Neural progenitor cell (in vitro differentiated cells): ENCODE measurements at regions not wholly inside any gene's neighbourhood (a gene's known extent, or its start where the extent isn't known, plus 50 kb on each side); places are given as distances from the start of the nearest gene placed in this dataset.

Experiments used
- DNase-seq: peaks from one replicate; pipeline ENCODE4 v3.0.0-alpha.2; 2016; ENCODE audit warnings: low spot score
- H2AFZ ChIP-seq: fragments of 200-600 bp; sonication (generic); replicated peaks from 2 replicates; pipeline ENCODE4 v1.6.1; 2016; ENCODE audit warnings: antibody characterized with exemption
- H3F3A ChIP-seq: fragments of 200-600 bp; sonication (generic); 2 replicates; pipeline ENCODE4 v1.6.1; 2016; ENCODE audit warnings: antibody characterized with exemption, low read depth
- H3K27ac ChIP-seq: fragments of 200-600 bp; sonication (generic); 2 replicates; pipeline ENCODE4 v1.5.1; 2016; ENCODE audit warnings: mild to moderate bottlenecking
- H3K27me3 ChIP-seq: fragments of 200-600 bp; sonication (generic); 2 replicates; pipeline ENCODE4 v1.6.1; 2016; ENCODE audit warnings: mild to moderate bottlenecking, moderate library complexity
- H3K36me3 ChIP-seq: fragments of 200-600 bp; sonication (generic); 2 replicates; pipeline ENCODE4 v1.5.1; 2016
- H3K4me1 ChIP-seq: fragments of 200-600 bp; sonication (generic); 2 replicates; pipeline ENCODE4 v1.6.1; 2016; ENCODE audit warnings: mixed run types
- H3K4me2 ChIP-seq: fragments of 200-600 bp; sonication (generic); 2 replicates; pipeline ENCODE4 v1.6.1; 2016
- H3K4me3 ChIP-seq: fragments of 200-600 bp; sonication (generic); 2 replicates; pipeline ENCODE4 v1.5.1; 2016
- H3K79me2 ChIP-seq: fragments of 200-600 bp; sonication (generic); 2 replicates; pipeline ENCODE4 v1.6.1; 2016; ENCODE audit warnings: low read depth
- H3K9ac ChIP-seq: fragments of 200-600 bp; sonication (generic); 2 replicates; pipeline ENCODE4 v1.6.1; 2016
- H3K9me3 ChIP-seq: fragments of 200-600 bp; sonication (generic); 2 replicates; pipeline ENCODE4 v1.5.1; 2016; ENCODE audit warnings: low read depth
- H4K20me1 ChIP-seq: fragments of 200-600 bp; sonication (generic); 2 replicates; pipeline ENCODE4 v1.6.1; 2016; ENCODE audit warnings: low read depth
- H3K27ac Mint-ChIP-seq: 3 replicates; pipeline ENCODE4 v1.8.0; 2021; ENCODE audit warnings: mixed read lengths
- H3K27me3 Mint-ChIP-seq: 2 replicates; pipeline ENCODE4 v1.8.0; 2022; ENCODE audit warnings: low read depth, mild to moderate bottlenecking, inconsistent platforms, moderate library complexity, mixed read lengths; ENCODE audit not compliant: insufficient read depth
- H3K36me3 Mint-ChIP-seq: 3 replicates; pipeline ENCODE4 v1.8.0; 2021; ENCODE audit warnings: mixed read lengths
- H3K4me1 Mint-ChIP-seq: 3 replicates; pipeline ENCODE4 v1.8.0; 2021; ENCODE audit warnings: mixed read lengths
- H3K4me3 Mint-ChIP-seq: 3 replicates; pipeline ENCODE4 v1.8.0; 2021; ENCODE audit warnings: mild to moderate bottlenecking, moderate library complexity, mixed read lengths
- H3K9me3 Mint-ChIP-seq: 3 replicates; pipeline ENCODE4 v1.8.0; 2020; ENCODE audit warnings: mixed read lengths
- EZH2 ChIP-seq: fragments of 200-600 bp; sonication (generic); IDR thresholded peaks from 2 replicates; pipeline ENCODE4 v1.6.1; 2017; ENCODE audit warnings: antibody characterized with exemption, mild to moderate bottlenecking, moderate library complexity
- EZH2phosphoT487 ChIP-seq: fragments of 200-600 bp; sonication (generic); IDR thresholded peaks from 2 replicates; pipeline ENCODE4 v1.6.1; 2017; ENCODE audit warnings: antibody characterized with exemption
- TF ChIP-seq, protein P1 (sequence below): fragments of 200-600 bp; sonication (generic); IDR thresholded peaks from 2 replicates; pipeline ENCODE4 v1.5.1; 2017; ENCODE audit warnings: antibody characterized with exemption, mild to moderate bottlenecking

DNA sequence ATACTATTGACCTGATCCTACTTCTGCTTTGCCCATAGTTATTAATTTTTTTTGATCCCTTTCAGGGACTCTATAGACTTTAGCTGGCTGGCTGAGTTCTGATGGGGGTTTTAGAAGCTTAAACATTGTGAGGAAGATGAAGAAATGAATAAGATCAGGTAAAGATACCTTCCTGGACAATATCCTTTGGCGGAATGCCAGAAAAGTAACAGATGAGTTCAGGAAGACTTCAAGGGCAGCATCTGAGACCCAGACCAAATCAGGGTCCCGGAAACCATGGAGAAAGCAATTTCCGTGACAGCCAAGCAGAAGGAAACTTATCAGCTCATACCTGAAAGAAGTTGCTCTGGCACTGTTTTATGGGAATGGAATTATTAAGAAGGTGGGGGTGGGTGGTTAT, 100.4 kb downstream of the XCL2 start:
- no peak overlapping the region for H3K4me3 Mint-ChIP-seq
- Histone ChIP-seq H3K27ac (no peak overlapping the region), H3K79me2 (no peaks in the 10 kb centered on the region), H3K4me1 (no peaks in the 10 kb centered on the region), H3K9ac (no peak overlapping the region), H3K4me2 (no peak overlapping the region), H4K20me1 (no peaks in the 10 kb centered on the region), H2AFZ (no peak overlapping the region), H3F3A (no peaks in the 10 kb centered on the region), H3K36me3 (no peaks in the 10 kb centered on the region), H3K9me3 (no peaks in the 10 kb centered on the region), H3K27me3 (peaks cover 4% of the 10 kb centered on the region), H3K4me3 (no peak overlapping the region)
- no peak for DNase-seq
- TF ChIP-seq EZH2phosphoT487 (no peak), EZH2 (no peak)
- TF ChIP-seq, protein P1, sequence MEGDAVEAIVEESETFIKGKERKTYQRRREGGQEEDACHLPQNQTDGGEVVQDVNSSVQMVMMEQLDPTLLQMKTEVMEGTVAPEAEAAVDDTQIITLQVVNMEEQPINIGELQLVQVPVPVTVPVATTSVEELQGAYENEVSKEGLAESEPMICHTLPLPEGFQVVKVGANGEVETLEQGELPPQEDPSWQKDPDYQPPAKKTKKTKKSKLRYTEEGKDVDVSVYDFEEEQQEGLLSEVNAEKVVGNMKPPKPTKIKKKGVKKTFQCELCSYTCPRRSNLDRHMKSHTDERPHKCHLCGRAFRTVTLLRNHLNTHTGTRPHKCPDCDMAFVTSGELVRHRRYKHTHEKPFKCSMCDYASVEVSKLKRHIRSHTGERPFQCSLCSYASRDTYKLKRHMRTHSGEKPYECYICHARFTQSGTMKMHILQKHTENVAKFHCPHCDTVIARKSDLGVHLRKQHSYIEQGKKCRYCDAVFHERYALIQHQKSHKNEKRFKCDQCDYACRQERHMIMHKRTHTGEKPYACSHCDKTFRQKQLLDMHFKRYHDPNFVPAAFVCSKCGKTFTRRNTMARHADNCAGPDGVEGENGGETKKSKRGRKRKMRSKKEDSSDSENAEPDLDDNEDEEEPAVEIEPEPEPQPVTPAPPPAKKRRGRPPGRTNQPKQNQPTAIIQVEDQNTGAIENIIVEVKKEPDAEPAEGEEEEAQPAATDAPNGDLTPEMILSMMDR: no peak
- H3K27ac Mint-ChIP-seq: no peak overlapping the region
- peaks cover 9% of the 10 kb centered on the region for H3K27me3 Mint-ChIP-seq
- H3K36me3 Mint-ChIP-seq: no peaks in the 10 kb centered on the region
- H3K4me1 Mint-ChIP-seq: no peaks in the 10 kb centered on the region
- H3K9me3 Mint-ChIP-seq: no peaks in the 10 kb centered on the region

DNA sequence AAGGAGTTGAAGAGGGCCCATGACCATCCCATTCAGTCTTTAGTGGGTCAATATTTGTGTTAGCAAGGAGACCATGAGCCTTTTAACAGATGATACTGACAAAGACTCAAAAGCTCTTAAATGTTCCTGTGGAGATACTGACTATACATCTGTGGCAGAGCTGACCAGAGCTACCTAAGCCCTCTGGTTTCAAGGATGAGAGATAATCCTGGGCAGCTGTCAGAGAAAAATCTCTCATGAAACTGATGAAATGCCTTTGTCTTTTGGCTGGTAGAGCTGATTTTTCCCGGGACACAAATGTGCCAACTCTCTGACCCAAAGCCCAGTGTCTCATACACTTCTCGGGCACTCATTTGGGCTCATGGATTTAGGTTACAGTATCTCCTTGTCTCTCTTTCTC, 100.9 kb downstream of the XCL2 start:
- H3K9ac ChIP-seq: no peak overlapping the region
- H3K27ac ChIP-seq: no peak overlapping the region
- H4K20me1 ChIP-seq: no peaks in the 10 kb centered on the region
- no peaks in the 10 kb centered on the region for H3K36me3 ChIP-seq
- Mint-ChIP-seq H3K36me3 (no peaks in the 10 kb centered on the region), H3K27ac (no peak overlapping the region), H3K9me3 (no peaks in the 10 kb centered on the region), H3K4me3 (no peak overlapping the region), H3K27me3 (peaks cover 9% of the 10 kb centered on the region), H3K4me1 (no peaks in the 10 kb centered on the region)
- no peaks in the 10 kb centered on the region for H3K9me3 ChIP-seq
- H3F3A ChIP-seq: no peaks in the 10 kb centered on the region
- no peak overlapping the region for H3K4me3 ChIP-seq
- DNase-seq: no peak
- no peak for TF ChIP-seq EZH2phosphoT487
- TF ChIP-seq EZH2: no peak
- TF ChIP-seq, protein P1: no peak
- no peaks in the 10 kb centered on the region for H3K4me1 ChIP-seq
- H3K79me2 ChIP-seq: no peaks in the 10 kb centered on the region
- H3K4me2 ChIP-seq: no peak overlapping the region
- H2AFZ ChIP-seq: no peak overlapping the region
- H3K27me3 ChIP-seq: peaks cover 4% of the 10 kb centered on the region

DNA sequence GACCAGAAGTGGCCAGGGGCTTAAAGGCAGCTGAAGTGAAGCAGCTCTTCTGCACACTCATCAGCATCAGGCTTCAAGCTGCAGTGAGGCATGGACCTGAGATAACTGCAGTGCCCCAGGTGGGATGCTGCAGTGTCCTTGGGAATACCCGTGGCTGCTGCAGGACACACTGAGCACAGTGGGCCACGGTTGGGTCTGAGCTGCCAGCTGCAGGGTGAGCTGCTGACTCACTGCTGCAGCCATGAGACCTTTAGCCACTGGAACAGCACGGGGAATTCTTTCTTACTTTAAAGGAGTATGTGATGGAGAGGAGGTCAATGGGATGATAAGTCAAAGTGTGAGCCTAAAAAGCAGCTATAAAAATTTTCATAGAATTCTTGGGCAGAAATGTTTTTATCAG, 102.1 kb downstream of the XCL2 start:
- peak overlapping the region; percentile 14 for H2AFZ ChIP-seq

More for the DNA sequence above, 102.1 kb downstream of the XCL2 start:
- no peak overlapping the region for H3K9ac ChIP-seq
- peak overlapping the region; percentile 23 for H3K27ac Mint-ChIP-seq
- H3K4me3 ChIP-seq: no peak overlapping the region
- peaks cover 4% of the 10 kb centered on the region for H3K27me3 ChIP-seq
- no peaks in the 10 kb centered on the region for H3F3A ChIP-seq
- H3K4me1 ChIP-seq: no peaks in the 10 kb centered on the region
- TF ChIP-seq, protein P1: no peak
- TF ChIP-seq EZH2: no peak
- TF ChIP-seq EZH2phosphoT487: no peak
- no peaks in the 10 kb centered on the region for H3K4me1 Mint-ChIP-seq
- H3K36me3 ChIP-seq: no peaks in the 10 kb centered on the region
- H3K4me2 ChIP-seq: no peak overlapping the region
- no peaks in the 10 kb centered on the region for H3K36me3 Mint-ChIP-seq
- no peak overlapping the region for H3K27ac ChIP-seq
- H3K4me3 Mint-ChIP-seq: no peak overlapping the region
- H4K20me1 ChIP-seq: no peaks in the 10 kb centered on the region
- H3K27me3 Mint-ChIP-seq: peaks cover 9% of the 10 kb centered on the region
- no peaks in the 10 kb centered on the region for H3K9me3 Mint-ChIP-seq
- DNase-seq: no peak
- no peaks in the 10 kb centered on the region for H3K79me2 ChIP-seq
- H3K9me3 ChIP-seq: no peaks in the 10 kb centered on the region
